Uterus (tissue), 3 donors: ENCODE measurements at regions not wholly inside any gene's neighbourhood (a gene's known extent, or its start where the extent isn't known, plus 50 kb on each side); places are given as distances from the start of the nearest gene placed in this dataset.

ENCODE experiments used
- DNase-seq, 2 donors: peaks; one replicate each; pipeline ENCODE4 v3.0.0-alpha.2; 2019 to 2020
- H3K27ac ChIP-seq, 2 donors: fragments of 200-600 bp; sonication (generic); 1 replicate in 1 of 2; 2 replicates in 1 of 2; pipeline ENCODE4 v1.5.1; 2016 to 2018
- H3K27me3 ChIP-seq, 2 donors: fragments of 200-600 bp; sonication (generic); one replicate each; pipeline ENCODE4 v1.5.1; 2018 to 2019; ENCODE audit warnings: control low read depth in 1 of 2
- H3K36me3 ChIP-seq, 2 donors: fragments of 200-600 bp; sonication (generic); one replicate each; pipeline ENCODE4 v1.5.1; 2019; ENCODE audit warnings: control low read depth in 1 of 2
- H3K4me1 ChIP-seq, 2 donors: fragments of 200-600 bp; sonication (generic); one replicate each; pipeline ENCODE4 v1.5.1; 2018 to 2019; ENCODE audit warnings: control low read depth in 1 of 2
- H3K4me3 ChIP-seq, 2 donors: fragments of 200-600 bp; sonication (generic); 1 replicate in 1 of 2; 2 replicates in 1 of 2; pipeline ENCODE4 v1.5.1; 2018 to 2019; ENCODE audit warnings: mild to moderate bottlenecking in 1 of 2
- H3K9me3 ChIP-seq, 2 donors: fragments of 200-600 bp; sonication (generic); one replicate each; pipeline ENCODE4 v1.5.1; 2019; ENCODE audit warnings: control low read depth in 1 of 2
- POLR2A ChIP-seq, 2 donors: fragments of 450-650 bp; IDR thresholded peaks; one replicate each; pipeline ENCODE4 v1.6.1; 2016; ENCODE audit warnings: antibody characterized with exemption in 2 of 2, mild to moderate bottlenecking in 1 of 2, moderate library complexity in 1 of 2
- intact Hi-C: fragments of 100-400 bp; cut with DNase I; formaldehyde crosslinking; loops from one replicate; pipeline ENCODE4 v1.15.1; 2023; ENCODE audit warnings: low total_unique reads
- TF ChIP-seq, protein P1 (sequence below), 4 experiments: fragments of 200-600 bp in 2 of 4; fragments of 450-650 bp in 2 of 4; sonication (generic) in 2 of 4; IDR thresholded peaks; one replicate each; pipeline ENCODE4 v1.5.1; 2016 to 2019; ENCODE audit warnings: antibody characterized with exemption in 4 of 4, mild to moderate bottlenecking in 2 of 4, moderate library complexity in 1 of 4
- donor health status: DM: yes; HTN: yes; CAD: no.

DNA sequence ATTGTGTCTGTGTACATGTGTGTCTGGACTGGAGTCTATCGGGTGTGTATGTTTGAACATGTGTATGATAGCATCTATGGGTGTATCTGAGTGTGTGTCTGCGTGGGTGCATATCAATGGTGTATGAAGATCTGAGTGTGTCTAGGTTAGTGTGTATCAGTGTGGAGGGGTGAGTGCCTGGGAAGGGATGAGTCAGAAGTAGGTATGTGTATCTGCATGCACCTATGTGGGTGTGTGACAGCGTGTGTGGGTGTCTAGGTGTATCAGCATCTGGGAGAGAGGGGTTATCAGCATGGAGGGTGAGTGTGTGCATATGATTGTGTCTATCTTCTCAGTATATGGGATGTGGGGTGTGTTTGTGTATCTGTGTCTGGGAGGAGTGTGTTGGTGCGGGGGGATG, 58.2 kb upstream of the LHX1 start:
- H3K9me3 ChIP-seq, result no peaks in the 10 kb centered on the region
- no peaks in the 10 kb centered on the region for H3K27me3 ChIP-seq
- no peak overlapping the region for H3K27ac ChIP-seq
- no peaks in the 10 kb centered on the region for H3K36me3 ChIP-seq
- no peaks in the 10 kb centered on the region for H3K4me1 ChIP-seq
- no peak overlapping the region for H3K4me3 ChIP-seq
- TF ChIP-seq POLR2A (IDR thresholded peaks at IDR 0.05), result no peak
- TF ChIP-seq, protein P1, sequence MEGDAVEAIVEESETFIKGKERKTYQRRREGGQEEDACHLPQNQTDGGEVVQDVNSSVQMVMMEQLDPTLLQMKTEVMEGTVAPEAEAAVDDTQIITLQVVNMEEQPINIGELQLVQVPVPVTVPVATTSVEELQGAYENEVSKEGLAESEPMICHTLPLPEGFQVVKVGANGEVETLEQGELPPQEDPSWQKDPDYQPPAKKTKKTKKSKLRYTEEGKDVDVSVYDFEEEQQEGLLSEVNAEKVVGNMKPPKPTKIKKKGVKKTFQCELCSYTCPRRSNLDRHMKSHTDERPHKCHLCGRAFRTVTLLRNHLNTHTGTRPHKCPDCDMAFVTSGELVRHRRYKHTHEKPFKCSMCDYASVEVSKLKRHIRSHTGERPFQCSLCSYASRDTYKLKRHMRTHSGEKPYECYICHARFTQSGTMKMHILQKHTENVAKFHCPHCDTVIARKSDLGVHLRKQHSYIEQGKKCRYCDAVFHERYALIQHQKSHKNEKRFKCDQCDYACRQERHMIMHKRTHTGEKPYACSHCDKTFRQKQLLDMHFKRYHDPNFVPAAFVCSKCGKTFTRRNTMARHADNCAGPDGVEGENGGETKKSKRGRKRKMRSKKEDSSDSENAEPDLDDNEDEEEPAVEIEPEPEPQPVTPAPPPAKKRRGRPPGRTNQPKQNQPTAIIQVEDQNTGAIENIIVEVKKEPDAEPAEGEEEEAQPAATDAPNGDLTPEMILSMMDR (IDR thresholded peaks at IDR 0.05), result no peak
- intact Hi-C loops, result no loop called here
- no peak for DNase-seq

GRCh38 chr17:36879624-36880131, 57.6 kb upstream of the LHX1 start:
- Histone ChIP-seq H3K4me1 (no peaks in the 10 kb centered on the region), H3K27ac (no peak overlapping the region), H3K36me3 (no peaks in the 10 kb centered on the region), H3K27me3 (no peaks in the 10 kb centered on the region), H3K9me3 (no peaks in the 10 kb centered on the region), H3K4me3 (no peak overlapping the region)
- intact Hi-C loops, result no loop called here
- no peak for DNase-seq
- TF ChIP-seq, protein P1 (IDR thresholded peaks at IDR 0.05), result no peak
- TF ChIP-seq POLR2A (IDR thresholded peaks at IDR 0.05), result no peak

- Histone ChIP-seq H3K4me3 (no peak overlapping the region), H3K27me3 (no peaks in the 10 kb centered on the region), H3K4me1 (no peaks in the 10 kb centered on the region), H3K27ac (no peak overlapping the region), H3K36me3 (no peaks in the 10 kb centered on the region), H3K9me3 (no peaks in the 10 kb centered on the region)
- TF ChIP-seq, protein P1 (IDR thresholded peaks at IDR 0.05), result no peak
- TF ChIP-seq POLR2A (IDR thresholded peaks at IDR 0.05), result no peak
- intact Hi-C loops, result no loop called here
- no peak for DNase-seq
These were observed 56.9 kb upstream of the LHX1 start for GRCh38 chr17:36880268-36880905.

DNA sequence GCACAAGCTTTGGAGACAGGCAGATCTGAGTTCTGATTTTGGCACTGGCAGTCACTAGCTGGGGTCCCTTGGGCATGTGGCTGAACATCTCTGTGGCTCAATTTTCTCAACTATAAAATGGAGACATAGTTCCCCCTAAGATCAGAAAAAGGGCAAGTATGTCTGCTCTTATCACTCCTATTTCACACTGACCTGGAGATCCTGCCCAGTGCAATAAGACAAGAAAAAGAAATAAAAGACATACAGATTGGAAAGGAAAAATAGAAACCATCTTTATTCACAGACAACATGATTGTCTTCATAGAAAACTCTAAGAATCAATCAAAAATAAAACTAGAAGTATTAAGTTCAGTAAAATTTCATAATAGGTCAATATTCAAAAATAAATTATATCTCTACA, 56.0 kb upstream of the LHX1 start:
- Histone ChIP-seq H3K27me3 (no peaks in the 10 kb centered on the region), H3K36me3 (no peaks in the 10 kb centered on the region), H3K4me3 (no peak overlapping the region), H3K9me3 (no peaks in the 10 kb centered on the region), H3K4me1 (no peaks in the 10 kb centered on the region), H3K27ac (no peak overlapping the region)
- intact Hi-C loops, result no loop called here
- no peak for DNase-seq
- TF ChIP-seq, protein P1 (IDR thresholded peaks at IDR 0.05), result no peak
- TF ChIP-seq POLR2A (IDR thresholded peaks at IDR 0.05), result no peak

DNA sequence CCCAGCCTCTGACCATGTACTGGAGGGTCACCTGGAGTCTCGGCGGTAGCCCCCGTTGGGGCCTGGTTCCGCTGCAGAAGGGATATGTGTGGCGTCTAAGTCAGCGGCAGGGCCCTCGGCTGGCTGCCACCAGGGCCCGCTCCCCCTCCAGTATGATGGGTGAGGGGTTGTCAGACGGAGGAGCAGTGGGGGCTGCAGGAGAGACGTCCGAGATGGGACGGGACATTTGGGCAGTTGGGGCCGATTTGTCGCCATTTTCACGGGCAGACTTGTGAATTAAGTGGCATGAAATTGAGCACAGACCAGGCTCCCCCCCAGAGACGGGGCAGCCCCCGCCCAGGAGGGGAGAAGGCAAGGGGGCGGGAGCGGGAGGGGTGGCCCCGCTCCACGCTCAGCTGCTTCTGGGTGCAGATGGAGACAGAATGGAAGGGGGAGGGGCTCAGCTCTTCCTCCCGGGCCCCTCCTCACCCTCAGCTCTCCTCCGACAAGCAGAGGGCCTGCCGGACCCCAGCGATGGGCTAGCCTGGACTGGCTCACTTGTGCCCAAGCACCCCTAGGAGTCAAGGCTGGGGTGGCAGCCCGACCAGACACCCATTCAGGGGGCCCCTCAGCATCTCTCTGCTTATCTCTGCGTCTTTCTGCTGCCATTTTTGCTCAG, 52.7 kb upstream of the LHX1 start:
- Histone ChIP-seq H3K36me3 (no peaks in the 10 kb centered on the region), H3K27me3 (no peaks in the 10 kb centered on the region), H3K4me1 (no peaks in the 10 kb centered on the region), H3K4me3 (no peak overlapping the region), H3K9me3 (no peaks in the 10 kb centered on the region), H3K27ac (no peak overlapping the region)
- intact Hi-C loops, result no loop called here
- TF ChIP-seq, protein P1 (IDR thresholded peaks at IDR 0.05), result no peak
- TF ChIP-seq POLR2A (IDR thresholded peaks at IDR 0.05), result no peak
- DNase-seq, result no peak
